Ishikawa (cell line): ENCODE measurements at regions not wholly inside any gene's neighbourhood (a gene's known extent, or its start where the extent isn't known, plus 50 kb on each side); places are given as distances from the start of the nearest gene placed in this dataset.

Experiments used
- CEBPB ChIP-seq: IDR thresholded peaks from 2 replicates; pipeline ENCODE4 v1.6.1; 2012
- CREB1 ChIP-seq: IDR thresholded peaks from 2 replicates; pipeline ENCODE4 v1.6.1; 2012; ENCODE audit warnings: low read depth
- EGR1 ChIP-seq: IDR thresholded peaks from 2 replicates; pipeline ENCODE4 v1.6.1; 2012
- EP300 ChIP-seq: IDR thresholded peaks from 2 replicates; pipeline ENCODE4 v1.6.1; 2012; ENCODE audit warnings: borderline replicate concordance
- MAX ChIP-seq: IDR thresholded peaks from 2 replicates; pipeline ENCODE4 v1.6.1; 2012
- NFIC ChIP-seq: IDR thresholded peaks from 2 replicates; pipeline ENCODE4 v1.6.1; 2012
- RAD21 ChIP-seq: IDR thresholded peaks from 2 replicates; pipeline ENCODE4 v1.6.1; 2012; ENCODE audit warnings: low read depth
- REST ChIP-seq: IDR thresholded peaks from 2 replicates; pipeline ENCODE4 v1.6.1; 2012; ENCODE audit warnings: low read depth, mild to moderate bottlenecking
- TAF1 ChIP-seq: IDR thresholded peaks from 2 replicates; pipeline ENCODE4 v1.6.1; 2012; ENCODE audit warnings: low read depth, mild to moderate bottlenecking
- TEAD4 ChIP-seq: IDR thresholded peaks from 2 replicates; pipeline ENCODE4 v1.6.1; 2012
- USF1 ChIP-seq: IDR thresholded peaks from 2 replicates; pipeline ENCODE4 v1.6.1; 2012
- YY1 ChIP-seq: IDR thresholded peaks from 2 replicates; pipeline ENCODE4 v1.6.1; 2012; ENCODE audit warnings: low read depth

GRCh38 chrX:20620306-20620705 is 353.6 kb upstream of the RPS6KA3 start:
- TF ChIP-seq TEAD4 (no peak), EP300 (no peak), YY1 (no peak), EGR1 (no peak), MAX (no peak), USF1 (no peak), REST (no peak), TAF1 (no peak), CEBPB (no peak), CREB1 (no peak), RAD21 (no peak), NFIC (no peak)
